ENCODE measurements at regions not wholly inside any gene's neighbourhood (a gene's known extent, or its start where the extent isn't known, plus 50 kb on each side); places are given as distances from the start of the nearest gene placed in this dataset.

- TF ChIP-seq EZH2 (IDR thresholded peaks at IDR 0.05; ENCODE audit: borderline replicate concordance, low read length) (no peak), CTCF (conservative IDR thresholded peaks at IDR 0.05 in 1 of 2, IDR thresholded peaks at IDR 0.05 in 1 of 2; ENCODE audit: extremely low read depth in 1 of 2, insufficient read depth in 1 of 2, low read depth in 1 of 2, low read length in 2 of 2) (no peak)
These were observed 1600.9 kb upstream of the C9orf72 start for GRCh38 chr9:29174136-29174535.

All from mammary epithelial cell (primary cell).